ENCODE measurements at regions not wholly inside any gene's neighbourhood (a gene's known extent, or its start where the extent isn't known, plus 50 kb on each side); places are given as distances from the start of the nearest gene placed in this dataset.
"Not testable (repeated sequence)": the region's sequence is repeated elsewhere in the genome, so short reads cannot be mapped to it uniquely, and the experiment has no call there.

- H3K27ac Mint-ChIP-seq: no peak overlapping the region
- no peak overlapping the region for H3K4me3 Mint-ChIP-seq
- H3K36me3 Mint-ChIP-seq (ENCODE audit: low read depth): no peaks in the 10 kb centered on the region
- ATAC-seq (no peak), DNase-seq (no peak)
- H3K27me3 Mint-ChIP-seq: no peaks in the 10 kb centered on the region
- H3K9me3 Mint-ChIP-seq: peaks cover 5% of the 10 kb centered on the region
- H3K4me1 Mint-ChIP-seq: no peaks in the 10 kb centered on the region
These were observed 123.4 kb downstream of the C6orf118 start for GRCh38 chr6:165186041-165186440.

GRCh38 chr6:165184192-165184979, 125.0 kb downstream of the C6orf118 start:
- no peak for ATAC-seq
- no peak for DNase-seq
- no peak overlapping the region for H3K4me3 Mint-ChIP-seq
- no peaks in the 10 kb centered on the region for H3K27me3 Mint-ChIP-seq
- H3K9me3 Mint-ChIP-seq: peaks cover 5% of the 10 kb centered on the region
- no peaks in the 10 kb centered on the region for H3K36me3 Mint-ChIP-seq (ENCODE audit: low read depth)
- no peak overlapping the region for H3K27ac Mint-ChIP-seq
- no peaks in the 10 kb centered on the region for H3K4me1 Mint-ChIP-seq

GRCh38 chr6:165183496-165184140, 125.8 kb downstream of the C6orf118 start:
- Mint-ChIP-seq H3K36me3 (ENCODE audit: low read depth) (no peaks in the 10 kb centered on the region), H3K27me3 (no peaks in the 10 kb centered on the region), H3K4me1 (no peaks in the 10 kb centered on the region), H3K9me3 (peaks cover 5% of the 10 kb centered on the region), H3K27ac (no peak overlapping the region), H3K4me3 (no peak overlapping the region)
- DNase-seq: no peak
- no peak for ATAC-seq

- H3K27me3 Mint-ChIP-seq: no peaks in the 10 kb centered on the region
- H3K36me3 Mint-ChIP-seq (ENCODE audit: low read depth): no peaks in the 10 kb centered on the region
- no peak overlapping the region for H3K4me3 Mint-ChIP-seq
- H3K9me3 Mint-ChIP-seq: peaks cover 5% of the 10 kb centered on the region
- no peak for DNase-seq
- H3K27ac Mint-ChIP-seq: no peak overlapping the region
- H3K4me1 Mint-ChIP-seq: no peaks in the 10 kb centered on the region
- no peak for ATAC-seq
These were observed 126.3 kb downstream of the C6orf118 start for GRCh38 chr6:165183071-165183470.

GRCh38 chr6:165181951-165182414, 127.4 kb downstream of the C6orf118 start:
- Mint-ChIP-seq H3K9me3 (peaks cover 5% of the 10 kb centered on the region), H3K4me3 (no peak overlapping the region), H3K36me3 (ENCODE audit: low read depth) (no peaks in the 10 kb centered on the region), H3K4me1 (no peaks in the 10 kb centered on the region), H3K27me3 (no peaks in the 10 kb centered on the region), H3K27ac (no peak overlapping the region)
- ATAC-seq: no peak
- no peak for DNase-seq

- no peaks in the 10 kb centered on the region for H3K36me3 Mint-ChIP-seq (ENCODE audit: low read depth)
- ATAC-seq: no peak
- no peak overlapping the region for H3K4me3 Mint-ChIP-seq
- no peaks in the 10 kb centered on the region for H3K27me3 Mint-ChIP-seq
- no peaks in the 10 kb centered on the region for H3K4me1 Mint-ChIP-seq
- DNase-seq: no peak
- peaks cover 20% of the 10 kb centered on the region for H3K9me3 Mint-ChIP-seq
- H3K27ac Mint-ChIP-seq: no peak overlapping the region
These were observed 131.3 kb downstream of the C6orf118 start for GRCh38 chr6:165178056-165178455.

GRCh38 chr6:165173484-165173883, 135.9 kb downstream of the C6orf118 start:
- H3K27me3 Mint-ChIP-seq: no peaks in the 10 kb centered on the region
- no peak for ATAC-seq
- H3K4me3 Mint-ChIP-seq: no peak overlapping the region
- H3K4me1 Mint-ChIP-seq: no peaks in the 10 kb centered on the region
- no peak for DNase-seq
- no peak overlapping the region for H3K27ac Mint-ChIP-seq
- no peaks in the 10 kb centered on the region for H3K36me3 Mint-ChIP-seq (ENCODE audit: low read depth)
- peaks cover 29% of the 10 kb centered on the region for H3K9me3 Mint-ChIP-seq

GRCh38 chr6:165167861-165168260, 141.5 kb downstream of the C6orf118 start:
- DNase-seq: no peak
- no peak overlapping the region for H3K27ac Mint-ChIP-seq
- no peak for ATAC-seq
- H3K27me3 Mint-ChIP-seq: no peaks in the 10 kb centered on the region
- no peaks in the 10 kb centered on the region for H3K36me3 Mint-ChIP-seq (ENCODE audit: low read depth)
- H3K4me3 Mint-ChIP-seq: no peak overlapping the region
- no peaks in the 10 kb centered on the region for H3K4me1 Mint-ChIP-seq
- H3K9me3 Mint-ChIP-seq: peaks cover 31% of the 10 kb centered on the region

- Mint-ChIP-seq H3K9me3 (peaks cover 31% of the 10 kb centered on the region), H3K27me3 (no peaks in the 10 kb centered on the region), H3K4me3 (no peak overlapping the region), H3K36me3 (ENCODE audit: low read depth) (no peaks in the 10 kb centered on the region), H3K4me1 (no peaks in the 10 kb centered on the region), H3K27ac (no peak overlapping the region)
- ATAC-seq: no peak
- no peak for DNase-seq
These were observed 142.1 kb downstream of the C6orf118 start for GRCh38 chr6:165167311-165167710.

- no peak for DNase-seq
- H3K27me3 Mint-ChIP-seq: no peaks in the 10 kb centered on the region
- no peaks in the 10 kb centered on the region for H3K4me1 Mint-ChIP-seq
These were observed 145.9 kb downstream of the C6orf118 start for GRCh38 chr6:165163519-165163918.

GRCh38 chr6:165159460-165159859, 149.9 kb downstream of the C6orf118 start:
- no peak overlapping the region for H3K4me3 Mint-ChIP-seq
- ATAC-seq (no peak), DNase-seq (no peak)
- peaks cover 14% of the 10 kb centered on the region for H3K9me3 Mint-ChIP-seq
- no peaks in the 10 kb centered on the region for H3K27me3 Mint-ChIP-seq
- no peaks in the 10 kb centered on the region for H3K36me3 Mint-ChIP-seq (ENCODE audit: low read depth)
- H3K4me1 Mint-ChIP-seq: no peaks in the 10 kb centered on the region
- H3K27ac Mint-ChIP-seq: no peak overlapping the region

More at GRCh38 chr6:165163519-165163918, 145.9 kb downstream of the C6orf118 start:
- no peak for ATAC-seq
- Mint-ChIP-seq H3K4me3 (no peak overlapping the region), H3K36me3 (ENCODE audit: low read depth) (no peaks in the 10 kb centered on the region), H3K27ac (no peak overlapping the region), H3K9me3 (peaks cover 21% of the 10 kb centered on the region)

- no peaks in the 10 kb centered on the region for H3K4me1 Mint-ChIP-seq
- no peaks in the 10 kb centered on the region for H3K27me3 Mint-ChIP-seq
- DNase-seq: no peak
- no peak overlapping the region for H3K27ac Mint-ChIP-seq
- no peak overlapping the region for H3K4me3 Mint-ChIP-seq
- no peaks in the 10 kb centered on the region for H3K36me3 Mint-ChIP-seq (ENCODE audit: low read depth)
- H3K9me3 Mint-ChIP-seq: peaks cover 10% of the 10 kb centered on the region
- no peak for ATAC-seq
These were observed 162.9 kb downstream of the C6orf118 start for GRCh38 chr6:165146456-165146855.

- Mint-ChIP-seq H3K36me3 (ENCODE audit: low read depth) (no peaks in the 10 kb centered on the region), H3K9me3 (peaks cover 18% of the 10 kb centered on the region), H3K27ac (no peak overlapping the region), H3K4me1 (no peaks in the 10 kb centered on the region), H3K4me3 (no peak overlapping the region), H3K27me3 (no peaks in the 10 kb centered on the region)
- DNase-seq (no peak), ATAC-seq (no peak)
These were observed 173.5 kb downstream of the C6orf118 start for GRCh38 chr6:165135889-165136288.

- no peak overlapping the region for H3K27ac Mint-ChIP-seq
- ATAC-seq: no peak
These were observed 180.3 kb downstream of the C6orf118 start for GRCh38 chr6:165129086-165129485.

GRCh38 chr6:165127743-165128142, 181.7 kb downstream of the C6orf118 start:
- H3K27me3 Mint-ChIP-seq; H3K36me3 Mint-ChIP-seq (ENCODE audit: low read depth); DNase-seq; H3K4me1 Mint-ChIP-seq; ATAC-seq; H3K4me3 Mint-ChIP-seq; H3K27ac Mint-ChIP-seq: not testable (repeated sequence)
- peaks cover 18% of the 10 kb centered on the region for H3K9me3 Mint-ChIP-seq

More at GRCh38 chr6:165129086-165129485, 180.3 kb downstream of the C6orf118 start:
- Mint-ChIP-seq H3K27me3 (no peaks in the 10 kb centered on the region), H3K4me3 (no peak overlapping the region), H3K36me3 (ENCODE audit: low read depth) (no peaks in the 10 kb centered on the region), H3K9me3 (peaks cover 18% of the 10 kb centered on the region), H3K4me1 (no peaks in the 10 kb centered on the region)
- no peak for DNase-seq

Data from activated naive CD8-positive, alpha-beta T cell treated with anti-CD3 and anti-CD28 coated beads, Interleukin-2, amount 50 U/mL, for 24 hours (primary cell).